Neural progenitor cell (in vitro differentiated cells): ENCODE measurements at regions not wholly inside any gene's neighbourhood (a gene's known extent, or its start where the extent isn't known, plus 50 kb on each side); places are given as distances from the start of the nearest gene placed in this dataset.
"Not testable (repeated sequence)": the region's sequence is repeated elsewhere in the genome, so short reads cannot be mapped to it uniquely, and the experiment has no call there.

Experiments
- CTCF ChIP-seq: fragments of 200-600 bp; sonication (generic); IDR thresholded peaks from 2 replicates; pipeline ENCODE4 v1.5.1; 2017; ENCODE audit warnings: antibody characterized with exemption, mild to moderate bottlenecking
- EZH2 ChIP-seq: fragments of 200-600 bp; sonication (generic); IDR thresholded peaks from 2 replicates; pipeline ENCODE4 v1.6.1; 2017; ENCODE audit warnings: antibody characterized with exemption, mild to moderate bottlenecking, moderate library complexity
- EZH2phosphoT487 ChIP-seq: fragments of 200-600 bp; sonication (generic); IDR thresholded peaks from 2 replicates; pipeline ENCODE4 v1.6.1; 2017; ENCODE audit warnings: antibody characterized with exemption

- TF ChIP-seq CTCF, EZH2, EZH2phosphoT487: not testable (repeated sequence)
These were observed 415.2 kb upstream of the NPAP1 start for GRCh38 chr15:24260407-24260806.
